Ishikawa (cell line): ENCODE measurements at regions not wholly inside any gene's neighbourhood (a gene's known extent, or its start where the extent isn't known, plus 50 kb on each side); places are given as distances from the start of the nearest gene placed in this dataset.
A peak's percentile ranks its signal among the peaks of the same experiment; 100 is the strongest.

Source experiments
- CEBPB ChIP-seq: IDR thresholded peaks from 2 replicates; pipeline ENCODE4 v1.6.1; 2012
- CREB1 ChIP-seq: IDR thresholded peaks from 2 replicates; pipeline ENCODE4 v1.6.1; 2012; ENCODE audit warnings: low read depth
- EGR1 ChIP-seq: IDR thresholded peaks from 2 replicates; pipeline ENCODE4 v1.6.1; 2012
- EP300 ChIP-seq: IDR thresholded peaks from 2 replicates; pipeline ENCODE4 v1.6.1; 2012; ENCODE audit warnings: borderline replicate concordance
- FOXM1 ChIP-seq: IDR thresholded peaks from 2 replicates; pipeline ENCODE4 v1.6.1; 2012; ENCODE audit warnings: low read depth, borderline replicate concordance
- NFIC ChIP-seq: IDR thresholded peaks from 2 replicates; pipeline ENCODE4 v1.6.1; 2012
- RAD21 ChIP-seq: IDR thresholded peaks from 2 replicates; pipeline ENCODE4 v1.6.1; 2012; ENCODE audit warnings: low read depth
- TAF1 ChIP-seq: IDR thresholded peaks from 2 replicates; pipeline ENCODE4 v1.6.1; 2012; ENCODE audit warnings: low read depth, mild to moderate bottlenecking
- TCF12 ChIP-seq: IDR thresholded peaks from 2 replicates; pipeline ENCODE4 v1.6.1; 2012; ENCODE audit warnings: low read depth
- TEAD4 ChIP-seq: IDR thresholded peaks from 2 replicates; pipeline ENCODE4 v1.6.1; 2012
- YY1 ChIP-seq: IDR thresholded peaks from 2 replicates; pipeline ENCODE4 v1.6.1; 2012; ENCODE audit warnings: low read depth
- TF ChIP-seq, protein P1 (sequence below): IDR thresholded peaks from 2 replicates; pipeline ENCODE4 v1.6.1; 2012; ENCODE audit warnings: low read depth, mild to moderate bottlenecking
- TF ChIP-seq, protein P2 (sequence below): IDR thresholded peaks from 2 replicates; pipeline ENCODE4 v1.6.1; 2012
- TF ChIP-seq, protein P3 (sequence below): IDR thresholded peaks from 2 replicates; pipeline ENCODE4 v1.6.1; 2012

DNA sequence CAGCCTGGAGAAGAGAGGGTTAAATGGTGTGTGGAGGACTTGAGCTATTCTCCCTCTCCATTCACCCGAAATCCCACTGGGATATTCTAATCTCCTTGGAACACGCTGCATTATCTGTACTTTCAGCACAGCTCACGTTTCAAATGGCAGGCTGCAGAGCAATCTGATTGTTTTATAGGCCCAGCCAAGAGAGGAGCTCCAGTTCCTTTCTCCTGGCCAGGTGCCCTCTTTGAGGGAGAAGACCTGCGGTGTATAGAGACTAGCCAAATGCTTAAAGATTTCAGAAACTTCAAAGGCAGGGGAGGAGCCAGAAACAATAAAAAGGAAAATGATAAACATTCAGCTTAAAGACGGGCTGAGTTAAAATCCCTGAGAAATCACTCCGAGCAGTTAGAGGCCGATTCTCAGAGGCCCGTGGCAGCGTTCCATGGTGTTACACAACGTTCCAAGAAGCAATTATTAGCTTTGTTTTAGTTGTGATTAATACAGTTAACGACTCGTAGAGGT is 564.0 kb upstream of the KLF4 start:
- TF ChIP-seq EP300, result no peak
- TF ChIP-seq YY1, result no peak
- TF ChIP-seq NFIC, result 0 out of 2 replicates have a peak, but pooled peaks have one; percentile 16
- TF ChIP-seq, protein P1, sequence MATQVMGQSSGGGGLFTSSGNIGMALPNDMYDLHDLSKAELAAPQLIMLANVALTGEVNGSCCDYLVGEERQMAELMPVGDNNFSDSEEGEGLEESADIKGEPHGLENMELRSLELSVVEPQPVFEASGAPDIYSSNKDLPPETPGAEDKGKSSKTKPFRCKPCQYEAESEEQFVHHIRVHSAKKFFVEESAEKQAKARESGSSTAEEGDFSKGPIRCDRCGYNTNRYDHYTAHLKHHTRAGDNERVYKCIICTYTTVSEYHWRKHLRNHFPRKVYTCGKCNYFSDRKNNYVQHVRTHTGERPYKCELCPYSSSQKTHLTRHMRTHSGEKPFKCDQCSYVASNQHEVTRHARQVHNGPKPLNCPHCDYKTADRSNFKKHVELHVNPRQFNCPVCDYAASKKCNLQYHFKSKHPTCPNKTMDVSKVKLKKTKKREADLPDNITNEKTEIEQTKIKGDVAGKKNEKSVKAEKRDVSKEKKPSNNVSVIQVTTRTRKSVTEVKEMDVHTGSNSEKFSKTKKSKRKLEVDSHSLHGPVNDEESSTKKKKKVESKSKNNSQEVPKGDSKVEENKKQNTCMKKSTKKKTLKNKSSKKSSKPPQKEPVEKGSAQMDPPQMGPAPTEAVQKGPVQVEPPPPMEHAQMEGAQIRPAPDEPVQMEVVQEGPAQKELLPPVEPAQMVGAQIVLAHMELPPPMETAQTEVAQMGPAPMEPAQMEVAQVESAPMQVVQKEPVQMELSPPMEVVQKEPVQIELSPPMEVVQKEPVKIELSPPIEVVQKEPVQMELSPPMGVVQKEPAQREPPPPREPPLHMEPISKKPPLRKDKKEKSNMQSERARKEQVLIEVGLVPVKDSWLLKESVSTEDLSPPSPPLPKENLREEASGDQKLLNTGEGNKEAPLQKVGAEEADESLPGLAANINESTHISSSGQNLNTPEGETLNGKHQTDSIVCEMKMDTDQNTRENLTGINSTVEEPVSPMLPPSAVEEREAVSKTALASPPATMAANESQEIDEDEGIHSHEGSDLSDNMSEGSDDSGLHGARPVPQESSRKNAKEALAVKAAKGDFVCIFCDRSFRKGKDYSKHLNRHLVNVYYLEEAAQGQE, result no peak
- TF ChIP-seq, protein P2, sequence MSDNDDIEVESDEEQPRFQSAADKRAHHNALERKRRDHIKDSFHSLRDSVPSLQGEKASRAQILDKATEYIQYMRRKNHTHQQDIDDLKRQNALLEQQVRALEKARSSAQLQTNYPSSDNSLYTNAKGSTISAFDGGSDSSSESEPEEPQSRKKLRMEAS, result no peak
- TF ChIP-seq RAD21, result no peak
- no peak for TF ChIP-seq FOXM1
- no peak for TF ChIP-seq TCF12
- TF ChIP-seq TEAD4, result no peak
- 0 out of 2 replicates have a peak, but pooled peaks have one; percentile 25 for TF ChIP-seq CEBPB
- TF ChIP-seq TAF1, result no peak
- TF ChIP-seq EGR1, result no peak
- TF ChIP-seq CREB1, result no peak
- TF ChIP-seq, protein P3, sequence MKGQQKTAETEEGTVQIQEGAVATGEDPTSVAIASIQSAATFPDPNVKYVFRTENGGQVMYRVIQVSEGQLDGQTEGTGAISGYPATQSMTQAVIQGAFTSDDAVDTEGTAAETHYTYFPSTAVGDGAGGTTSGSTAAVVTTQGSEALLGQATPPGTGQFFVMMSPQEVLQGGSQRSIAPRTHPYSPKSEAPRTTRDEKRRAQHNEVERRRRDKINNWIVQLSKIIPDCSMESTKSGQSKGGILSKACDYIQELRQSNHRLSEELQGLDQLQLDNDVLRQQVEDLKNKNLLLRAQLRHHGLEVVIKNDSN, result no peak
